ENCODE measurements at regions not wholly inside any gene's neighbourhood (a gene's known extent, or its start where the extent isn't known, plus 50 kb on each side); places are given as distances from the start of the nearest gene placed in this dataset.

DNA sequence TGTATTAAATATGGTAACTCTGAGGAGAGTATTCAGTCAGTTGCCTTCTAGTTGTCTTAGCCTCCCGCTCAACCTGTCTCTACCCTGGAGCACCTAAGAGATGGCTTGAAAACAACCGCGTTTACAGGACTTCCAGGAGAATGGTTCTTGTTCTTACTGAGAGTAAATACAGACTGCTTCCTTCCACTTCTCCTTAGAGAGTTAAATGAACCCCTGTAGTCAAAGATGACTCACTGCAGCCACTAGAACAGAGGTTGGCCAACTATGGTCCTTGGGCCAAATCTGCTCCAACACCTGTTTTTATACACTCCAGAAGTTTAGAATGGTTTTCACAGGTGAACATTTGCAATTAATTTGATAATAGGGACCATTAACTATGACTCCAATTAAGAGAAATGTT lies 60.1 kb upstream of the ASB17 start:
- TF ChIP-seq, protein P1, sequence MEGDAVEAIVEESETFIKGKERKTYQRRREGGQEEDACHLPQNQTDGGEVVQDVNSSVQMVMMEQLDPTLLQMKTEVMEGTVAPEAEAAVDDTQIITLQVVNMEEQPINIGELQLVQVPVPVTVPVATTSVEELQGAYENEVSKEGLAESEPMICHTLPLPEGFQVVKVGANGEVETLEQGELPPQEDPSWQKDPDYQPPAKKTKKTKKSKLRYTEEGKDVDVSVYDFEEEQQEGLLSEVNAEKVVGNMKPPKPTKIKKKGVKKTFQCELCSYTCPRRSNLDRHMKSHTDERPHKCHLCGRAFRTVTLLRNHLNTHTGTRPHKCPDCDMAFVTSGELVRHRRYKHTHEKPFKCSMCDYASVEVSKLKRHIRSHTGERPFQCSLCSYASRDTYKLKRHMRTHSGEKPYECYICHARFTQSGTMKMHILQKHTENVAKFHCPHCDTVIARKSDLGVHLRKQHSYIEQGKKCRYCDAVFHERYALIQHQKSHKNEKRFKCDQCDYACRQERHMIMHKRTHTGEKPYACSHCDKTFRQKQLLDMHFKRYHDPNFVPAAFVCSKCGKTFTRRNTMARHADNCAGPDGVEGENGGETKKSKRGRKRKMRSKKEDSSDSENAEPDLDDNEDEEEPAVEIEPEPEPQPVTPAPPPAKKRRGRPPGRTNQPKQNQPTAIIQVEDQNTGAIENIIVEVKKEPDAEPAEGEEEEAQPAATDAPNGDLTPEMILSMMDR (IDR thresholded peaks at IDR 0.05) = no peak
- TF ChIP-seq POLR2A (IDR thresholded peaks at IDR 0.05) = no peak
